Stimulated activated CD8-positive, alpha-beta memory T cell treated with anti-CD3 and anti-CD28 coated beads, Interleukin-2, amount 100 ng/mL, for 1 hour (primary cell): ENCODE measurements at regions not wholly inside any gene's neighbourhood (a gene's known extent, or its start where the extent isn't known, plus 50 kb on each side); places are given as distances from the start of the nearest gene placed in this dataset.
"Not testable (repeated sequence)": the region's sequence is repeated elsewhere in the genome, so short reads cannot be mapped to it uniquely, and the experiment has no call there.

Experiments
- DNase-seq, 2 donors: peaks; one replicate each; pipeline ENCODE4 v3.0.0-alpha.2; 2020; ENCODE audit warnings: low read depth in 2 of 2

- DNase-seq: not testable (repeated sequence)
Measured at GRCh38 chr10:64702086-64702485, 1180.9 kb downstream of the REEP3 start.

GRCh38 chr10:64708884-64709681 lies 1187.9 kb downstream of the REEP3 start:
- no peak for DNase-seq

GRCh38 chr10:64726466-64726865 lies 1205.3 kb downstream of the REEP3 start:
- no peak for DNase-seq

DNA sequence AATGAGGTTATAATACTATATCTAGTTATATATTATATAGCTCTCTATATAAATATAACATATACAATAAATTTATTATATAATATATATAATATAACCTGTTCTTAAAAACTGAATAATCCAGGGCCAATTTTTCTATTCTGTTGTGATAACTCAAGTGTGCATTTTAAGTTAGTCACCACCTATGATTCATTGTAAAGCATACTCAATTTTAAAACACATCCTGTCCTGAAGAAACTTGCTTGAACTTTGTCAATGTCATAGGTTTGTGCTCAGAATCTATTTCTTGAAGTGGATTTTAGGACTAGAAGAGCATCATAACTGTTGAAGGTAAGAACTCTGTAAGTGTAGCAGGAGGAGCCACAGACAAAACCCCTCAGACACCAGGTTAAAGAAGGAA lies 1209.8 kb downstream of the REEP3 start:
- DNase-seq: no peak

- no peak for DNase-seq
Measured at GRCh38 chr10:64732372-64732957, 1211.3 kb downstream of the REEP3 start.

DNA sequence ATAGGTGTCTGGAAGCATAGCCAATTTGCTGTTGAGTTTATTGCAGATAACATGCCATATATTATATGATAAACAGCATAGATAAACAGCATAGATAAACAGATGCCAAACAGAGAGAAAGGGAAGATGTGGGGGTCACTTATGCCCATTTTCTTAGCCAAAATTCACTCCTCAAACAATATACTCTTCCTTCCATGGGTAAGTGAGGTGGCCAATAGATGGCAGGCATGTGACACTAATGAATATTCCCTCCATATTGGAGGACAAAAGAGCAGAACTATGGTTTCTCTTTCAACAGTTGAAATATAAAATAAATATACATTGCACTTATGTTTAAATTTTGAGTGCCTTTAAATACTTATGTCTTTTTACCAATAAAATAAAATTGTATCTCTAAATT lies 1212.8 kb downstream of the REEP3 start:
- DNase-seq: no peak

DNA sequence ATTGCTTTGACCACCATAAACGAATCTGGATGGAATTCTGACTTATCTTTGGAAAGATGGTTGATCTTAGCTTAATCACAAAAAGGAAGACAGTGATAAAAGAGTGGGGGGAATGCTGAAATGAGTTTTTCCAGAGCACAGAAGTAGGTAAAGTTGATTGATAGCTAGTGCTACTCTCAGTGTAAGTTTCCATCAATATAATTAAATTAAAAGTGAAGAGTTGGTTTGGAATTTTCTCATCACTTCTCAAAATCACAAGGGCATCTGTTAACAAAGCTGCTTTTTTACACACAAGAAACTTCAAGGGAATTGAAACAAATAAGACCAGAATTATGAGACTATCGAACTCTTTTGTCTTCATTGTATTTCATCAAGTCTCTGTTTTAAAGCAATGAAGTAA lies 1217.3 kb downstream of the REEP3 start:
- DNase-seq: no peak

- no peak for DNase-seq
Measured at GRCh38 chr10:64745565-64745964, 1224.4 kb downstream of the REEP3 start.

- DNase-seq: no peak
Measured at GRCh38 chr10:64750672-64751071, 1229.5 kb downstream of the REEP3 start.

- DNase-seq: no peak
Measured at GRCh38 chr10:64753516-64753915, 1232.3 kb downstream of the REEP3 start.

- DNase-seq: no peak
Measured at GRCh38 chr10:64760371-64760770, 1239.2 kb downstream of the REEP3 start.

DNA sequence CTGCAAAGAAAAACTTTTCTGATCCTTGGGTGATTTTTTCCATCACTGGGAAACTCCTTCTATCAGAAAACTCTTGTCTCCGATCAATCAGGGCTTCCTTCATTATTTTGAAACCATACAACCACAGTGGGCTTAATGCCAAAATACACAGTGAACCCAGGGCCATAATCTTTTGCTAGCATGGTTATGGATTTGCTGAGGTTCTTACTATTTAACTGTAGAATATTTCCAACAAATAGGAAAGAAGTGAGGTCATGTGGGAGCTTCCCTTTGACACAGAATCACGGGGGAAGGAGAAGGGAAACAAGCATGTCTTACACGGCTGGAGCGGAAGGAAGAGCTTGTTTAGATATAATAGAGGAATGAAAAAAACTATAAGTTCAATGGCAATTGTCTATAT lies 1241.7 kb downstream of the REEP3 start:
- no peak for DNase-seq

DNA sequence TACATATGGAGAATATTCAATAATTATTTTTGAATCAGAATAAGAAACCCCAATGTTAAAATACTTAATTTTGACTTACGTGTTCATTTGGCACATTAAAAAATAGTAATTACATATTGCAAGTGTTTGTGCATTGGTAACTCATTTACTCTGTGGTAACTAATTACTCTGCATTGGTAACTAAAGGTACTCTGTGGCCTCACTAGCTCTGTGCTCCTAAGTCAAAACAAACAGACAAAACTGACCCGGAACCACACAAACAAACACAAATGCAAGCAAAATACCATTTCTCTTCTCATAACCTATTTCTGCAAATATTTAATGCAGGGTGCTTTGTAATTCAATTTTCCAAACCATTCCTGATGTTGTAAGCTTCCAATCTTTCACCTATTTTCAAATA lies 1244.3 kb downstream of the REEP3 start:
- no peak for DNase-seq

DNA sequence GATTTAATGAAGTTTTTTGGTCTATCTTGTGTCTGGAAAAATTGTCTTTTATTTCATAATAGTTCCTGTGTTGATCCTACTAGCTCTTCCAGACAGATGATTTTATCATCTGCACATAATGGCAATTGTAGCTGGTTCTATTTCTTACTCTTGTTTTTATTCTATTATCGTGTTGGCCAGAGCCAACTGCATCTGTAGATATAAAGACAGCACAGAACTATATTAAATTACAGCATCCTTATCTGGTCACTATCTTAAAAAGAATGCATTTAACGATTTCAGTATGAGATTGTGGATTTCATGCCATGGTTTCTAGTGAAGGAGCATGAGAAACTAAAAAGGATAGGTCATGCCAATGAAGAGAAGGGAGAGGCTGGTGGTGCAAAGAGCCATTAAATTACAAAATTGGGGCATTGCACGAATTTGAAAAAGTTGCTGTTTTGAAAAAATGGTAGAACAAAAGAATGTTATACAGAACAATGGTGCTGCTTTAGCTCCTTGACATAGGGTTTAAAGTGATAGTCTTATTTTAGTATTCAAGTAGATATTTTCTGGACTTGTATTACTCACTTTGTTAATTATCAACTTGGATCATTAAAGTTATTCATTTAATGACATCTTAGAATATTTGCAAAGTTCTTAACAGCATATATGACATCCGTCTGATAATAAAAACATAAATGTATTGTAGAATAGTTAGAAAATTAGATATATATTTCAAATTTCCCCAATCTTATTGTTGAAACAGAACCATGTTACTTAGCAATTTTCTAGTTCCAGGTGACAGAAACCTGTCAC lies 1250.3 kb downstream of the REEP3 start:
- no peak for DNase-seq

DNA sequence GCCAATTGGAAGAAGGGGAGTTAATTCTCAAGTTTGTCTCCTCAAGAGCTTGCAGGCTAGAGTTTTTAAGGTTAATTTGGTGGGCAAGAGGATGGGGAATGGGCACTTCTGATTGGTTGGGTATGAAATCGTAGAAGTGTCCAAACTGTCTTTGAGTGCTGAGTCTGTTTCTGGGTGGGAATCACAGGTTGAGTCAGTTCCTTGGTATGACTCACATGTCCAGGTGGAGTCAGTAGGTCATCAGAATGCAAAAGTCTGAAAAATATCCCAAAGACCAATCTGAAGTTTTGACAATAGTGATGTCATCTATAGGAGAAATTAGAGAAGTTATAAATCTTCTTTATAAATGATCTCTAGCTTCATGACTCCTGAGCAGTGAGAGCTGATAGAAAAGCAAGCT lies 1252.2 kb downstream of the REEP3 start:
- no peak for DNase-seq

DNA sequence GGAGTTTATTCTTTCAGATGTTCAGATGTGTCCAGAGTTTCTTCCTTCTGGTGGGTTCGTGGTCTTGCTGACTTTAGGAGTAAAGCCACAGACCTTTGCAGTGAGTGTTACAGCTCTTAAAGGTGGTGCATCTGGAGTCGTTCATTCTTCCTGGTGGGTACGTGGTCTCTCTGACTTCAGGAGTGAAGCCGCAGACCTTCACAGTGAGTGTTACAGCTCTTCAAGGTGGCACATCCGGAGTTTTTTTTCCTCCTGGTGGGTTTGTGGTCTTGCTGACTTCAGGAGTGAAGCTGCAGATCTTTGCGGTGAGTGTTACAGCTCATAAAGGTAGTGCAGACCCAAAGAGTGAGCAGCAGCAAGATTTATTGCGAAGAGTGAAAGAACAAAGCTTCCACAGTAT lies 1263.2 kb downstream of the REEP3 start:
- not testable (repeated sequence) for DNase-seq

DNA sequence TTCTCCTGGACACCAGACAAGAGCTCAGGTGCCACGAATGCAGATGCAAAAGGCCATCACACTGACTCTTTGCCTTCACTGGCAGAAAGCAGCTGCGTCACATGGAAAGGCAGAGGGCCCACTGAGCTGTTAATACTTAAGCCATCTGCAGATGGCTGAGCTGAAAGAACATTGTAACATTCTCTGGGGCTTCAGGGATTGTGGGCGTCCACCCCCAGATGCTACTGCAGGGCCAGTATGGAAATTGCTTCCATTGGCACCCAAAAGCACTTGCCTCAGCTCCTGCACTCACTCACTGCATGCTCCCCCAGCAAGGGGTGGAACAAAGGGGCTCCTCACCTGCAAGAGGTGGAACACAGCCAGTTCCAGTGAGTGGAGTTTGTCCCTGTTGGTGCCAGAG lies 1264.6 kb downstream of the REEP3 start:
- DNase-seq: no peak

DNA sequence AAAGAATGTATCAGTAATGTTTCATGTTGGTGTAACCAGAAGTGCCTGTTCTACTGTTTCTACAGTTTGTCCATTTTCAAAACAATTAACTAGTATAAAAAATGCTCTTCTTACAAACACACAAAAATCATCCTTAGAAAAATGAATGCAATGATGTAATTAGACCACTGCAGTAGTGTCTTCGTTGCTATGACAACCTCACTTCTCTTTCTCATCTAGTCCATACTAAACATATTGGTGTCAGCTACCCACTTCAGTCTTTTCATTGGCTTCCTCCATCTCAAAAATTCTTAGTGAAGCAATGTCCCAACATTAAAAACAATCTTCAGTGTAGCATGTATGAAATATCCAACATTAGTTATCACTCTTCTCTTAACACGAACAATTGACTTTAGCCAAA lies 1265.8 kb downstream of the REEP3 start:
- no peak for DNase-seq

DNA sequence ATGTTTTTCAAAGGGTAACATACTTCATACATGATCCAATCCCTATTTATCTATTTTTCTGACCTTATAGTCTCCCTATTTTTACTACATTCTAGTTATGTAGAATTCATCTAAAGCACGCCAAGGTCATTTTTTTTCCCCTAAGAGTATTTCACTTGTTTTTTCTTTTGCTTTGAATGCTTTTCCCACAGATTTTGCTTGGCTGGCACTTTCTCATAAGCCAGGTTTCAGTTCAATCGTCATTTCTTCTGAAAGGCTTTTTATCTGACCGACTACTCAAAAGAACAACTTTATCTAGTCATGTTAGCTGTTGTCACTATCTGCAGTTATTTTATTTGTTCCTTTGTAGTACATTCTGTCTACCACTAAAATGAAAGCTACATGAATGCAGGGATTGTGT lies 1274.6 kb downstream of the REEP3 start:
- DNase-seq: no peak

GRCh38 chr10:64798297-64798696 lies 1277.1 kb downstream of the REEP3 start:
- no peak for DNase-seq

- DNase-seq: not testable (repeated sequence)
Measured at GRCh38 chr10:64808233-64808632, 1287.0 kb downstream of the REEP3 start.

- DNase-seq: not testable (repeated sequence)
Measured at GRCh38 chr10:64810046-64810445, 1288.8 kb downstream of the REEP3 start.

DNA sequence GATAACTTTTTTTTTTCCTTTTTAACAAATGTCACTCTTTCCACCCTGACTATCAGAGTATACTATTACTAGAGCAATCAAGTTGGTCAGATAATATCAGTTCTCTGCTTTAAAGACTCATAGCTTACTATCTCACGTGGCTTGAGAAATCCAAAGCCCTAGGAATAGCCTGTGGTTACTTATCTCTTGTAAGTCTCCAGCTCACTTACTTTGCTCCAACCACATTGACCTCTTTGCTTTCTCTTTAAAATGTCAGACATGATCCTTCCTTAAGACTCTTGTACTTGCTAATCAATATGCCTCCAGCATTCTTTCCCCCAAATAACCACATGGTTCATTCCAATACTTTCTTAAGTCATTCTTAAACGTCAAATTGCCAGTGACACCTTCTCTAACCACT lies 1292.2 kb downstream of the REEP3 start:
- DNase-seq: no peak
